A549 (cell line): ENCODE measurements at regions not wholly inside any gene's neighbourhood (a gene's known extent, or its start where the extent isn't known, plus 50 kb on each side); places are given as distances from the start of the nearest gene placed in this dataset.

Experiments used
- ATAC-seq, 2 experiments: fragments of 200-7000 bp in 1 of 2; fragments of >200 bp in 1 of 2; cut with Nextera tagmentation in 1 of 2; cut with Tn5 transposase in 1 of 2; 3 replicates each; pipeline versions ENCODE4 v1.8.0 to v1.9.1; 2018 to 2020; ENCODE audit warnings: mild to moderate bottlenecking in 1 of 2, moderate library complexity in 1 of 2
- CTCF ChIA-PET: fragments of 300-600 bp; sonication (Branson Sonifier 250); formaldehyde crosslinking; extraction: SDS; loops from one replicate; lab custom pipeline; 2021; ENCODE audit warnings: antibody characterized with exemption, inconsistent platforms; lab: Yijun Ruan, JAX
- POLR2A ChIA-PET: fragments of 350-600 bp; formaldehyde crosslinking; extraction: SDS; loops from one replicate; lab custom pipeline; 2021; ENCODE audit warnings: antibody characterized with exemption, inconsistent platforms; lab: Yijun Ruan, JAX
- DNase-seq, 2 experiments: peaks; one replicate each; pipeline versions ENCODE4 v3.0.0 to v3.0.0-alpha.2; 2011 to 2016; ENCODE audit warnings: low read depth in 1 of 2, low spot score in 1 of 2
- FAIRE-seq: peaks from 2 replicates; lab custom pipeline; 2011; peaks lifted over from hg19 to GRCh38; lab: Jason Lieb, UNC
- H3K27ac ChIP-seq, 2 experiments: fragments of >200 bp; sonication (Bioruptor Twin); formaldehyde crosslinking; 3 replicates each; pipeline ENCODE4 v1.5.1; 2016 to 2017
- H3K4me1 ChIP-seq: fragments of >200 bp; sonication (Bioruptor Twin); formaldehyde crosslinking; 3 replicates; pipeline ENCODE4 v1.6.1; 2016
- H3K4me2 ChIP-seq: fragments of >200 bp; sonication (Bioruptor Twin); formaldehyde crosslinking; 3 replicates; pipeline ENCODE4 v1.6.1; 2016
- H3K4me3 ChIP-seq: fragments of >200 bp; sonication (Bioruptor Twin); formaldehyde crosslinking; 3 replicates; pipeline ENCODE4 v1.5.1; 2016
- H3K9me3 ChIP-seq: fragments of >200 bp; sonication (Bioruptor Twin); formaldehyde crosslinking; 3 replicates; pipeline ENCODE4 v1.6.1; 2016
- ATOH8 ChIP-seq: fragments of 250-450 bp; sonication (Bioruptor Pico); IDR thresholded peaks from 2 replicates; pipeline ENCODE4 v1.5.0; 2020; ENCODE audit warnings: low read depth, mild to moderate bottlenecking, moderate library complexity
- BCL3 ChIP-seq: fragments of >200 bp; sonication (Bioruptor Twin); formaldehyde crosslinking; IDR thresholded peaks from 3 replicates; pipeline ENCODE4 v1.6.1; 2016
- CEBPB ChIP-seq, 2 experiments: fragments of >200 bp in 1 of 2; sonication (Bioruptor Twin) in 1 of 2; formaldehyde crosslinking in 1 of 2; IDR thresholded peaks; 2 replicates each; pipeline ENCODE4 v1.6.1; 2012 to 2016
- E2F6 ChIP-seq: IDR thresholded peaks from 2 replicates; pipeline ENCODE4 v1.6.1; 2012; ENCODE audit warnings: low read depth, borderline replicate concordance
- EHF ChIP-seq: fragments of 250-450 bp; sonication (Bioruptor Pico); IDR thresholded peaks from 2 replicates; pipeline ENCODE4 v1.5.0; 2020; ENCODE audit warnings: mild to moderate bottlenecking
- EP300 ChIP-seq, 2 experiments: fragments of >200 bp; sonication (Bioruptor Twin); formaldehyde crosslinking; IDR thresholded peaks; 2 replicates in 1 of 2; 3 replicates in 1 of 2; pipeline ENCODE4 v1.6.1; 2016 to 2017
- ESRRA ChIP-seq: fragments of 150-350 bp; IDR thresholded peaks from 2 replicates; pipeline ENCODE4 v1.6.1; 2014; ENCODE audit warnings: mild to moderate bottlenecking, low read length, borderline replicate concordance
- FOSL2 ChIP-seq, 2 experiments: fragments of 450-650 bp in 1 of 2; fragments of >200 bp in 1 of 2; sonication (Bioruptor Twin) in 1 of 2; formaldehyde crosslinking; IDR thresholded peaks; 2 replicates each; pipeline versions ENCODE4 v1.5.0 to v1.6.1; 2016 to 2020; ENCODE audit warnings: mild to moderate bottlenecking in 1 of 2, moderate library complexity in 1 of 2
- FOXS1 ChIP-seq: fragments of 250-450 bp; sonication (Bioruptor Pico); IDR thresholded peaks from 2 replicates; pipeline ENCODE4 v1.5.0; 2020; ENCODE audit warnings: mild to moderate bottlenecking, moderate library complexity
- GATA3 ChIP-seq: IDR thresholded peaks from 2 replicates; pipeline ENCODE4 v1.6.1; 2012; ENCODE audit warnings: borderline replicate concordance
- HES2 ChIP-seq: fragments of >200 bp; sonication (Bioruptor Twin); formaldehyde crosslinking; IDR thresholded peaks from 2 replicates; pipeline ENCODE4 v1.6.1; 2016
- HOXA7 ChIP-seq: fragments of 250-450 bp; sonication (Bioruptor Pico); IDR thresholded peaks from 2 replicates; pipeline ENCODE4 v1.5.0; 2020; ENCODE audit warnings: mild to moderate bottlenecking, moderate library complexity
- HOXB13 ChIP-seq: fragments of 250-450 bp; sonication (Bioruptor Pico); IDR thresholded peaks from 2 replicates; pipeline ENCODE4 v1.5.0; 2020; ENCODE audit warnings: low read depth, mild to moderate bottlenecking, moderate library complexity
- JUN ChIP-seq, 2 experiments: fragments of >200 bp; sonication (Bioruptor Twin); formaldehyde crosslinking; IDR thresholded peaks; 2 replicates in 1 of 2; 3 replicates in 1 of 2; pipeline ENCODE4 v1.6.1; 2016 to 2017
- JUNB ChIP-seq: fragments of >200 bp; sonication (Bioruptor Twin); formaldehyde crosslinking; IDR thresholded peaks from 2 replicates; pipeline ENCODE4 v1.6.1; 2016
- KDM1A ChIP-seq: fragments of 200-600 bp; sonication (generic); IDR thresholded peaks from 2 replicates; pipeline ENCODE4 v1.6.1; 2016; ENCODE audit warnings: low read depth, mild to moderate bottlenecking
- MAFK ChIP-seq: fragments of 450-650 bp; IDR thresholded peaks from 2 replicates; pipeline ENCODE4 v1.6.1; 2014; ENCODE audit not compliant: partially characterized antibody
- MAX ChIP-seq: IDR thresholded peaks from 2 replicates; pipeline ENCODE4 v1.6.1; 2012
- MAZ ChIP-seq: fragments of 150-350 bp; IDR thresholded peaks from 2 replicates; pipeline ENCODE4 v1.6.1; 2014; ENCODE audit warnings: antibody characterized with exemption, low read depth, low read length, borderline replicate concordance
- MYC ChIP-seq: IDR thresholded peaks from 2 replicates; pipeline ENCODE4 v1.6.1; 2012; ENCODE audit warnings: mild to moderate bottlenecking, inconsistent platforms, low read length, improper control_type of control experiment, borderline replicate concordance
- PBX3 ChIP-seq: IDR thresholded peaks from 2 replicates; pipeline ENCODE4 v1.6.1; 2012
- POLR2A ChIP-seq: IDR thresholded peaks from 2 replicates; pipeline ENCODE4 v1.6.1; 2012; ENCODE audit warnings: mild to moderate bottlenecking, low read length
- POLR2AphosphoS2 ChIP-seq: conservative IDR thresholded peaks from 2 replicates; pipeline ENCODE4 v1.6.1; 2012; ENCODE audit warnings: low read length, improper control_type of control experiment, inconsistent platforms
- RAD21 ChIP-seq, 2 experiments: fragments of >200 bp in 1 of 2; sonication (Bioruptor Twin) in 1 of 2; formaldehyde crosslinking in 1 of 2; IDR thresholded peaks in 1 of 2; conservative IDR thresholded peaks in 1 of 2; 2 replicates in 1 of 2; 3 replicates in 1 of 2; pipeline ENCODE4 v1.6.1; 2012 to 2018; ENCODE audit warnings: inconsistent platforms in 1 of 2
- RARB ChIP-seq: fragments of 250-450 bp; sonication (Bioruptor Pico); IDR thresholded peaks from 2 replicates; pipeline ENCODE4 v1.8.0; 2021; ENCODE audit warnings: mild to moderate bottlenecking, moderate library complexity
- SMC3 ChIP-seq: fragments of >200 bp; sonication (Bioruptor Twin); formaldehyde crosslinking; IDR thresholded peaks from 3 replicates; pipeline ENCODE4 v1.6.1; 2018; ENCODE audit warnings: inconsistent platforms
- SREBF2 ChIP-seq: fragments of 450-650 bp; IDR thresholded peaks from 2 replicates; pipeline ENCODE4 v1.6.1; 2014; ENCODE audit warnings: mild to moderate bottlenecking, moderate library complexity
- WGBS: methylation state at CpG from one replicate; pipeline ENCODE4 v1.1.6; 2017; ENCODE audit errors: missing lambda C conversion rate; 5-methylcytosine and 5-hydroxymethylcytosine counted together

- peak; percentile 93 for TF ChIP-seq ATOH8 (CRISPR knock-in tag)
- no peak for TF ChIP-seq POLR2AphosphoS2
- 0 out of 2 replicates have a peak, but pooled peaks have one; percentile 10 for TF ChIP-seq FOXS1 (CRISPR knock-in tag)
- peak; percentile 67 for TF ChIP-seq EHF (CRISPR knock-in tag)
- TF ChIP-seq HOXA7 (CRISPR knock-in tag) = peak; percentile 67; the same call in 1 of the 2 replicates
- no peak for TF ChIP-seq MYC
- peak in 1 of 2 experiments; percentile 13; a peak in 1 of 5 replicates for TF ChIP-seq RAD21 (conservative IDR thresholded peaks at IDR 0.05 in 1 of 2, IDR thresholded peaks at IDR 0.05 in 1 of 2)
- TF ChIP-seq KDM1A = no peak
- TF ChIP-seq EP300 (IDR thresholded peaks at IDR 0.05) = peak in 1 of 2 experiments; percentile 36; a peak in 1 of 5 replicates
- 0 out of 2 replicates have a peak, but pooled peaks have one; percentile 7 for TF ChIP-seq E2F6
- peak; percentile 70 for TF ChIP-seq GATA3
- TF ChIP-seq HOXB13 (CRISPR knock-in tag) = peak; percentile 91; the same call in 1 of the 2 replicates
- no peak for TF ChIP-seq SREBF2
These were observed 181.0 kb upstream of the ZNF217 start (continued) for GRCh38 chr20:53774461-53775203.

- peak; percentile 84 for FAIRE-seq
These were observed 180.3 kb upstream of the ZNF217 start for GRCh38 chr20:53773792-53774401.

More at GRCh38 chr20:53773792-53774401, 180.3 kb upstream of the ZNF217 start:
- no peaks in the 10 kb centered on the region for H3K9me3 ChIP-seq
- POLR2A ChIA-PET = interaction anchor here (0.8 to 3.1 kb wide), 10 partner anchors 9 to 142 kb away, joined by 3 to 27 read pairs (median 6); no protein-coding TSS in a partner anchor
- TF ChIP-seq E2F6 (0 out of 2 replicates have a peak, but pooled peaks have one; percentile 1), BCL3 (peak; percentile 70), FOSL2 (IDR thresholded peaks at IDR 0.05) (peak; percentile 85), FOSL2 (CRISPR knock-in tag; IDR thresholded peaks at IDR 0.05) (peak; percentile 96), JUNB (peak; percentile 93), ESRRA (0 out of 2 replicates have a peak, but pooled peaks have one; percentile 22), HES2 (no peak), MAFK (peak; percentile 87), CEBPB (IDR thresholded peaks at IDR 0.05) (peak in 1 of 2 experiments; percentile 70; a peak in 2 of 4 replicates), RARB (CRISPR knock-in tag) (no peak), MAZ (no peak), MAX (peak; percentile 76), JUN (IDR thresholded peaks at IDR 0.05) (peak; percentile 75 to 77; a peak in 4 of 5 replicates), EHF (CRISPR knock-in tag) (no peak), GATA3 (peak; percentile 95; the same call in 1 of the 2 replicates), EP300 (IDR thresholded peaks at IDR 0.05) (peak; percentile 71 to 81; a peak in 4 of 5 replicates), PBX3 (peak; percentile 61; the same call in 1 of the 2 replicates), SMC3 (peak; percentile 41; the same call in 2 of the 3 replicates), RAD21 (conservative IDR thresholded peaks at IDR 0.05 in 1 of 2, IDR thresholded peaks at IDR 0.05 in 1 of 2) (peak; percentile 31 to 54; a peak in 3 of 5 replicates), POLR2A (no peak)
- TF ChIP-seq, all 56 proteins: peak for 14
- CTCF ChIA-PET = interaction anchor here (0.6 to 5.7 kb wide), 12 partner anchors 13 to 1131 kb away, joined by 3 to 31 read pairs (median 3); no protein-coding TSS in a partner anchor
- ATAC-seq (peak; percentile 87 to 95), DNase-seq (peak; percentile 91 to 94)
- 0% methylated on average over 1 of the region's 1 CpG for WGBS
- peaks cover 52% of the 10 kb centered on the region for H3K4me1 ChIP-seq
- H3K4me3 ChIP-seq = no peak overlapping the region
- H3K4me2 ChIP-seq = peak overlapping the region; percentile 77
- peak overlapping the region; percentile 92 for H3K27ac ChIP-seq
